EL (cell line): ENCODE measurements at regions not wholly inside any gene's neighbourhood (a gene's known extent, or its start where the extent isn't known, plus 50 kb on each side); places are given as distances from the start of the nearest gene placed in this dataset.
"Not testable (repeated sequence)": the region's sequence is repeated elsewhere in the genome, so short reads cannot be mapped to it uniquely, and the experiment has no call there.

Experiments
- DNase-seq: peaks from one replicate; pipeline ENCODE4 v3.0.0-alpha.2; 2016

DNA sequence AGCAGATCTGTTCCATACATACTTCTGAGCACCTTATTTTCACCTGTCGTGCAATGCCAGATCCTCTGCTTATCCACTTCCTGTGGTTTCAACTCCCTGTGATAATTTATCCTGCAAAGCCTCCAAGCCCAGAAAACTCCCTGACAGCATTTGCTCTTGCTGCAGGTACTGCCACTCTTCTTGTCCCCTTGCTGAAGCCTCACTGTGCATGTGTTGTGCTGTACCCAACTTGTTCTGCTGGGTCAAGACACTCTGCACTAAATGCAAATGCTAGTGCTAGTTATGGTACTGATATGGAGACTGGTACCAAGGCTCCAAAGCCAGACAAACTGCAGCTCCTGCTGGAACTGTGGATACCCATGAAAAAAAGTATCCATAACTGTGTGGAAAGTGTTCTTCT, 315.4 kb upstream of the MIR17HG start:
- DNase-seq = no peak

GRCh38 chr13:91036886-91037285, 310.6 kb upstream of the MIR17HG start:
- DNase-seq = no peak

GRCh38 chr13:91042870-91043269, 304.6 kb upstream of the MIR17HG start:
- DNase-seq = no peak

GRCh38 chr13:91045351-91046034, 302.0 kb upstream of the MIR17HG start:
- DNase-seq = no peak

GRCh38 chr13:91046715-91047327, 300.7 kb upstream of the MIR17HG start:
- no peak for DNase-seq

DNA sequence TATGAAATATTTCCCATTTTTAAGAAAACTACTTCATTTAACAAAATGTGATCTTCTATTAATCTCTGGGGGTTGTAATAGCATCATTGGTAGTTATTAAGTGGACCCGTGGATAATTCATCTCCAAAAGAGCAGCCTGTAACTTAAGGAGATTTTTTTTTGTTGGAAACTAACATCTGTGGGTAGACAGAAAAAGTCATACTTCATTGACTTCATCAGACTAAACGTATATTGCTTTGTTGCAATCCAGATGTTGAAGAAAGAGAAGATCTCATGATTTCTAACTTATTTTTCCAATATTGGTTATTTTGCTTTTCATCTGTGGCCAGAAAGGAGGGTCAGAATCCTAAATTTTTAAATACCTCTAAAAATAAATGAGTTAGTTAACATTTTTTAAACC, 296.5 kb upstream of the MIR17HG start:
- no peak for DNase-seq

- DNase-seq = no peak
Measured at GRCh38 chr13:91052876-91053275, 294.6 kb upstream of the MIR17HG start.

GRCh38 chr13:91053318-91054065, 294.0 kb upstream of the MIR17HG start:
- no peak for DNase-seq

GRCh38 chr13:91054902-91055301, 292.6 kb upstream of the MIR17HG start:
- DNase-seq = no peak

GRCh38 chr13:91056746-91057145, 290.7 kb upstream of the MIR17HG start:
- DNase-seq = no peak

DNA sequence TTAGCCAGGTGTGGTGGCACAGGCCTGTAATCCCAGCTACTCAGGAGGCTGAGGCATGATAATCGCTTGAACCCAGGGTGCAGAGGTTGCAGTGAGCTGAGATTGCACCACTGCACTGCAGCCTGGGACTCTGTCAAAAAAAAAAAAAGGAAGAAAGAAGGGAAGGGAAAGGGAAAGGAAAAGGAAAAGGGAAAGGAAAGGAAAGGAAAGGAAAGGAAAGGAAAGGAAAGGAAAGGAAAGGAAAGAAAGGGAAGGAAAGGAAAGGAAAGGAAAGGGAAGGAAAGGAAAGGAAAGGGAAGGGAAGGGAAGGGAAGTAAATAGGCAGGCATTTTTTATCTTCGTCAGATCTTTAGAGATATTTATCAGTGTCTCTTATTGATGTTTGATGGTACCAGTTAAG, 290.0 kb upstream of the MIR17HG start:
- DNase-seq = not testable (repeated sequence)

DNA sequence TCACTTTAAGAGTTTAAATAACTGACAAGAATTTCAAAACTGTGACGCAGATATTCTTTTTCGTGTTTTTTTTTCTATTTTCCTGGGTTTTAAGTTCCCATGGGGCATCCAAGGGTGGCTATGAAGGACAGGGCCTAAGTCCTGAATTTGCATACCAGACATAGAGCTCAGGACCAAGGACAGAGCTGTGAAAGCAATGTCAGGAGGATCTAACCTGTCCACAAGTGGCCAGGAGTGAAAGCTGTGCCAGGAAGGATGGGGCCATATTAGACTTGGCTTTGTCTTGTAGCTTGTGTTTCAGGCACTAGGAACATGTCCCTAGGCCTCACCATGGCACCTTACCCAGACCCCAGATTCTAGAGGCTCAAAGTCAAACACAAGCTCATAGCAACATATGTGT, 289.4 kb upstream of the MIR17HG start:
- DNase-seq = no peak

DNA sequence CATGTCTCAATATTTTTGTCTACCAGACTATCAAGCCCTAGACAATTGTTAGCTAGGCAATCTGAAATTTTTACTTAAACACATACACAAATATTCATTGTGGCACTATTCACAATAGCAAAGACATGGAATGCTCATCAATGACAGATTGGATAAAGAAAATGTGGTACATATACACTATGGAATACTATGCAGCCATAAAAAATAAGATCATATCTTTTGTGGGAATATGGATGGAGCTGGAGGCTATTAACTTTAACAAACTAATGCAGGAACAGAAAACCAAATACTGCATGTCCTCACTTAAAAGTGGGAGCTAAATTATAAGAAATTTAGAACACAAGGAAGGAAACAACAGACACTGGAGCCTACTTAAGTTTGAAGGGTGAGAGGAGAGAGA, 288.6 kb upstream of the MIR17HG start:
- no peak for DNase-seq

DNA sequence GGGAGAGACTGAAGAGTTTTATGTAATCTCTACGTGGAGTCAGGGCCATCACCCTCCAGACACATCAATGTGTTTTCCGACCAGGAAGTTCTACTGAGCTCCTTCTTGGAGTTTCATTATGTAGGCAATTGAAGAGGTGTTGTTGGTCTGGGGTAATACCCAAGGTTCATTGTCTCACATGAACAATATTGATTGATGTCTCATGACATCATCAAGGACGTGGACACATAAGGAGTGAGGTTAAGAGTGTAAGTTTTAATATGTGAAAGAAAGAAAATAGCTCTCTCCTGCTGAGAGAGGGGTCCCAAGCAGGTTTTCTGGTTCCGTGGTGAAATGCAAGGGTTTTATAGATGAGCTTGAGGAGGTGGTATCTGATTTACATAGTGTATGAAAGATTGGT, 280.7 kb upstream of the MIR17HG start:
- no peak for DNase-seq

- DNase-seq = no peak
Measured at GRCh38 chr13:91072486-91072885, 275.0 kb upstream of the MIR17HG start.

DNA sequence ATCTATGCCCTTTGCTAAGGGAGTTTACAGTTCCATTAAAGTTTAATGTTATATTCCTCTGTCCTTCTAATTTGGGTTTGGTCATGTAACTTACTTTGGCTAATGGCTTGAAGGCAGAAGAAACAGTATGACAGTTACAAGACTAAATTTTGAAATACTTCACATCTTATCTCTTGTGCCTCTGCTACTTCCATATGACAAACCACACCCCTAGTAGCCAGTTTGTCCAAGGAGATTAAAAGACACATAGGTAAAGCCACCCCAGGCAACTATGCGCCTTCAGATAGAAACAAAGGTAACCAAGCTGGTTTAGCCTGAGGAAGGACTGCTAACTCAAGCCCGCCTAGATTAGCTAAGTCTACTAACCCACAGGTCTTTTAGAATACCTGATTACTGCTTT, 273.4 kb upstream of the MIR17HG start:
- no peak for DNase-seq

DNA sequence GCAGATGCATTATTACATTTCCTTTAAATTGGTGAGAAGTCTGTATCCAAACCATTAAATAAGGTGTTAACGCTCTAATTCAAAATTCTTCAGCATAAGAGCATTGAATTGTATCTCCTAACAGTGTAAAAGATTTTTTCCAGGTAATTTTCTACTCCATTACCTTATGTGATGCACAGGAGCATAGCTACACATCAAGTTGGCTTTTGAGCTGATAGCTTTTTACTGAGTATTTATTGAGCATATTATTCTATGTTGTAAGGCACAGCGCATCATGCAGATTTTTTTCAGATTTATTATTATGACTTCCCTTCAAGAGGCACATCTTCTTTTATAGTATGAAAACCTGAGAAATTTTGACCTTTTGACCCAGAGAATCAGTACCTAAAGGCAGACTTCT, 270.7 kb upstream of the MIR17HG start:
- DNase-seq = no peak

- DNase-seq = no peak
Measured at GRCh38 chr13:91078093-91078679, 269.3 kb upstream of the MIR17HG start.

DNA sequence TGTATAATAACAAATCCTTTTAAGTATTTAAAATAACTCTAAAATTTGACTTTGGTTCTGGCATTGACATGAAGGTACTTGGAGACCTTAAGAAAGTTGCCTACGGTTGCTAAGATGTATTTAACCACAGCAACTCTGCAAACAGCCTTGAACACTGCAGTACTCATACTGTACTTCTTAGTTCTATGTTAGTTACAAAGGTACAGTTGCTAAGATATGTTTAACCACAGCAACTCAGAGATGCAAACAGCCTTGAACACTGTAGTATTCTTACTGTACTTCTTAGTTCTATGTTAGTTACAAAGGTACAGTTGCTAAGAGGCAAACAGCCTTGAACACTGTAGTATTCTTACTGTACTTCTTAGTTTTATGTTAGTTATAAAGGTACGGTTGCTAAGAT, 268.3 kb upstream of the MIR17HG start:
- DNase-seq = no peak

- DNase-seq = no peak
Measured at GRCh38 chr13:91085127-91085526, 262.4 kb upstream of the MIR17HG start.

DNA sequence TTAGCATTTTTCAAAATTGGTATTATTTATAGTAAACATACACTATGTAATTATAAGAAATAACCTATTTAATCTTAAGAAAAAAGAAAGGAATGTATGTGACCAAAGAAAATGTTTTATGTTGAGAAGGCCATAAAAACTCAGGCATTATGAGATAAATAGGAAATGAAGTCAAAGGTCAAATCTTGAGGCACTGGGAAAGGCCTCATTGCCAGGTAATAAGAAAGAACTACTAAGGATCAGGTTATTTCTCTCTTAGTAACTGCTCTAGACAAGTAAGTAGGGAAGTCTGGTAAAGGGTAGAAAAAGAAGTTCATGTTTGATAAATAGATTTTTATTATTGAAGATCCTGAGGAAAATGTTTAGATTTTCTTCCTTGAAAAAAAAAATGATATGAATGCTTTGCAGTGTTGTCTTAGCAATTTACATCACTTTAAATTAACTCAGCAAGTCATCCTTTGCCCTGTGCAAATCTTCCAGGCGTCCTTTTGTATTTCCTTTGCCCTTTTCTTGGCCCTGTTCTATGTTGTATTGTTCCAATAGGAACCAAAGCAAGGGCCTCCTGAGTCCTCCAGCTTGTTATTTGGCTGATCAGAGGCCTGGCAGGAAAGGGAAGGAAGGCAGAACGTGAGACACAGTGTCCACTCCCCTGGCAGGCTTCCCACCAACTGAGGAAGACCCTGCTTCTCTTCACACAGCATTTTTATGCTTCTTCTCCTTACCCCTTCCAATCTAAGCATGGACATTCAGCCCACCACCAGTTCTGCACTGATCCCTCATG, 260.4 kb upstream of the MIR17HG start:
- DNase-seq = no peak

GRCh38 chr13:91097269-91097668, 250.2 kb upstream of the MIR17HG start:
- no peak for DNase-seq

- no peak for DNase-seq
Measured at GRCh38 chr13:91099877-91100276, 247.6 kb upstream of the MIR17HG start.
